KMS-11 (cell line): ENCODE measurements at regions not wholly inside any gene's neighbourhood (a gene's known extent, or its start where the extent isn't known, plus 50 kb on each side); places are given as distances from the start of the nearest gene placed in this dataset.
"Not testable (repeated sequence)": the region's sequence is repeated elsewhere in the genome, so short reads cannot be mapped to it uniquely, and the experiment has no call there.

Source experiments
- H2AFZ ChIP-seq: fragments of 200-600 bp; sonication (generic); 2 replicates; pipeline ENCODE4 v1.6.1; 2016; ENCODE audit warnings: antibody characterized with exemption, mixed run types, low read depth
- H3K27ac ChIP-seq: fragments of 200-600 bp; sonication (generic); 2 replicates; pipeline ENCODE4 v1.6.1; 2016; ENCODE audit warnings: mild to moderate bottlenecking, mixed run types
- H3K27me3 ChIP-seq: fragments of 200-600 bp; sonication (generic); 2 replicates; pipeline ENCODE4 v1.6.1; 2017; ENCODE audit warnings: mild to moderate bottlenecking, low read depth, mixed run types, moderate library complexity; ENCODE audit not compliant: insufficient read depth
- H3K36me3 ChIP-seq: fragments of 200-600 bp; sonication (generic); 2 replicates; pipeline ENCODE4 v1.6.1; 2017; ENCODE audit warnings: mild to moderate bottlenecking, mixed run types; ENCODE audit not compliant: insufficient read depth
- H3K4me1 ChIP-seq: fragments of 200-600 bp; sonication (generic); 2 replicates; pipeline ENCODE4 v1.6.1; 2016; ENCODE audit warnings: mild to moderate bottlenecking, low read depth, mixed run types; ENCODE audit not compliant: poor library complexity, severe bottlenecking
- H3K4me2 ChIP-seq: fragments of 200-600 bp; sonication (generic); 2 replicates; pipeline ENCODE4 v1.7.0; 2016; ENCODE audit warnings: mild to moderate bottlenecking, mixed run types
- H3K4me3 ChIP-seq: fragments of 200-600 bp; sonication (generic); IDR thresholded peaks from 2 replicates; pipeline ENCODE4 v1.6.1; 2017; ENCODE audit warnings: low read depth, low read length, mixed read lengths; ENCODE audit not compliant: insufficient read depth
- H3K79me2 ChIP-seq: fragments of 200-600 bp; sonication (generic); 2 replicates; pipeline ENCODE4 v1.6.1; 2016; ENCODE audit warnings: low read depth, mixed run types; ENCODE audit not compliant: insufficient read depth
- H3K9ac ChIP-seq: fragments of 200-600 bp; sonication (generic); 2 replicates; pipeline ENCODE4 v1.6.1; 2016; ENCODE audit warnings: mild to moderate bottlenecking, mixed run types
- H4K20me1 ChIP-seq: fragments of 200-600 bp; sonication (generic); 2 replicates; pipeline ENCODE4 v1.6.1; 2016; ENCODE audit warnings: mild to moderate bottlenecking, mixed run types; ENCODE audit not compliant: insufficient read depth
- TF ChIP-seq, protein P1 (sequence below): fragments of 200-600 bp; sonication (generic); conservative IDR thresholded peaks from 2 replicates; pipeline ENCODE4 v1.6.1; 2017; ENCODE audit warnings: low read depth, mild to moderate bottlenecking, antibody characterized with exemption, low read length, moderate library complexity, mixed read lengths

DNA sequence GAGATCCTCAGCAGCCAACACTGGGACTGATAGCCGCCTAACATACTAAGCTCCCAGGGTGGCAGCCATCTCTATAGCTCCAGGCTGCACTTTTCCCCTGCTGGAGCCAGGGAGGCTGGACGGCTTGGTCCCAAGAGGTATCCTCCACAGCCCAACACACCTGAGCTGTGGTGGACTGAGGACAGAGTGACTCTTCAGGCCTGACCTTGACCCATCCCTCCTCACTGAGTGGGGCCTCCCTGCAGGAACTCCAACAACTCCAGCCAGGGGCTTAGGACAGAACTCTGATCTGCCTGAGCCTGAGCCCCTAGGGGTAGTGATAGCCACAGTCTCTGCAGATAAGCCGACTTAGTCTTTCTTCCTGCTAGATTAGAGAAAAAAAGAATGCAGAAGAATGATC is 958.1 kb upstream of the PRR20A start:
- Histone ChIP-seq H3K27me3 (no peaks in the 10 kb centered on the region), H3K4me2 (no peak overlapping the region), H3K36me3 (no peaks in the 10 kb centered on the region), H2AFZ (no peak overlapping the region), H3K27ac (no peak overlapping the region), H3K79me2 (no peaks in the 10 kb centered on the region), H3K4me3 (no peak overlapping the region), H3K4me1 (no peaks in the 10 kb centered on the region), H4K20me1 (no peaks in the 10 kb centered on the region), H3K9ac (no peak overlapping the region)
- TF ChIP-seq, protein P1, sequence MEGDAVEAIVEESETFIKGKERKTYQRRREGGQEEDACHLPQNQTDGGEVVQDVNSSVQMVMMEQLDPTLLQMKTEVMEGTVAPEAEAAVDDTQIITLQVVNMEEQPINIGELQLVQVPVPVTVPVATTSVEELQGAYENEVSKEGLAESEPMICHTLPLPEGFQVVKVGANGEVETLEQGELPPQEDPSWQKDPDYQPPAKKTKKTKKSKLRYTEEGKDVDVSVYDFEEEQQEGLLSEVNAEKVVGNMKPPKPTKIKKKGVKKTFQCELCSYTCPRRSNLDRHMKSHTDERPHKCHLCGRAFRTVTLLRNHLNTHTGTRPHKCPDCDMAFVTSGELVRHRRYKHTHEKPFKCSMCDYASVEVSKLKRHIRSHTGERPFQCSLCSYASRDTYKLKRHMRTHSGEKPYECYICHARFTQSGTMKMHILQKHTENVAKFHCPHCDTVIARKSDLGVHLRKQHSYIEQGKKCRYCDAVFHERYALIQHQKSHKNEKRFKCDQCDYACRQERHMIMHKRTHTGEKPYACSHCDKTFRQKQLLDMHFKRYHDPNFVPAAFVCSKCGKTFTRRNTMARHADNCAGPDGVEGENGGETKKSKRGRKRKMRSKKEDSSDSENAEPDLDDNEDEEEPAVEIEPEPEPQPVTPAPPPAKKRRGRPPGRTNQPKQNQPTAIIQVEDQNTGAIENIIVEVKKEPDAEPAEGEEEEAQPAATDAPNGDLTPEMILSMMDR, result no peak

DNA sequence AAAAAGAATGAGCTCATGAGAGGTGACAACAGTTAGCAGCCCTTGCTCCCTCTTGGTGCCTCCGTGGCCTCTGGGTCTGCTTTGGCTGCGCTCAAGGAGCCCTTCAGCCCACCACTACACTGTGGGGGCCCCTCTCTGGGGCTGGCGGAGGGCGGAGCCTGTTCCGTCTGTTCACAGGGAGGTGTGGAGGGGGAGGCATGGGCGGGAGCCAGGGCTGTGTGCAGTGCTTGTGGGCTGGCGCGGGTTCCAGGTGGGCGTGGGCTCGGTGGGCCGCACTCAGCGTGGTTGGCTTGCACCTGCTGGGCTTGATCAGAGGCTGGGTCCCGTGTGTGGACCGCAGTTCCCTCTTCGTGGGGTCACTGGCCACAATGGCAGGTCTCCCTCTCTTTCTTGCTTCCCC is 953.4 kb upstream of the PRR20A start:
- Histone ChIP-seq H2AFZ (no peak overlapping the region), H3K9ac (no peak overlapping the region), H3K27ac (no peak overlapping the region), H3K27me3 (no peaks in the 10 kb centered on the region), H4K20me1 (no peaks in the 10 kb centered on the region), H3K4me1 (no peaks in the 10 kb centered on the region), H3K4me3 (no peak overlapping the region), H3K79me2 (no peaks in the 10 kb centered on the region), H3K4me2 (no peak overlapping the region), H3K36me3 (no peaks in the 10 kb centered on the region)
- TF ChIP-seq, protein P1, result no peak

DNA sequence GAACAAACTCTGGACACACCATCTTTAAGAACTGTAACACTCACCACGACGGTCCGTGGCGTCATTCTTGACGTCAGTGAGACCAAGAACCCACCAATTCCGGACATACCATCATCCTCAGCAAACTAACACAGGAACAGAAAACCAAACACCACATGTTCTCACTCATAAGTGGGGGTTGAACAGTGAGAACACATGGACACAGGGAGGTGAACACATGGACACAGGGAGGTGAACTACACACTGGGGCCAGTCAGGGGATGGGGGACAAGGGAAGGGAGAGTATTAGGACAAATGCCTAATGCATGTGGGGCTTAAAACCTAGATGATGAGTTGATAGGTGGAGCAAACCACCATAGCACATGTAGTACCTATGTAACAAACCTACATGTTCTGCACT is 952.1 kb upstream of the PRR20A start:
- not testable (repeated sequence) for H4K20me1 ChIP-seq, H3K4me3 ChIP-seq, H3K9ac ChIP-seq

DNA sequence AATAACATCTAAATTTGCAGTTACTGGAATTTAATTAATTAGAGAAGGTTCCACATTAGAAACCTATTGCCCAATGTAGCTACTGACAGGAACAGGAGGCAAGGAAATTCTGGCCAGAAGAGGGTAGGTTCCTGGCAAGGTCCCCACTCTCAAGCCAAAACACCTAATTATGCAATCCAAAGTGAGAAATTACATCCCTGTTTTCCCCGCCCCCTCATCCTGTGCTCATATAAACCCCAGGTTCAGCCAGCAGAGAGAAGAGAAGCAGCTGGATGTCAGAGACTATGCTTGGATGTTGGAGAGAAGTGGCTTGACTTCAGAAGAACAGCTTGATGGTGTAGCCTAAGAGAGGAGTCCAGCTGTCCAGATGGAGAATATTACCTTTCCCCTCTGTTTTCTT is 951.3 kb upstream of the PRR20A start:
- H3K27ac ChIP-seq, result no peak overlapping the region
- TF ChIP-seq, protein P1, result no peak
- H4K20me1 ChIP-seq, result no peaks in the 10 kb centered on the region
- H3K36me3 ChIP-seq, result no peaks in the 10 kb centered on the region
- H2AFZ ChIP-seq, result no peak overlapping the region
- H3K4me2 ChIP-seq, result no peak overlapping the region
- H3K9ac ChIP-seq, result no peak overlapping the region
- H3K27me3 ChIP-seq, result no peaks in the 10 kb centered on the region
- no peak overlapping the region for H3K4me3 ChIP-seq
- H3K4me1 ChIP-seq, result no peaks in the 10 kb centered on the region
- H3K79me2 ChIP-seq, result no peaks in the 10 kb centered on the region

More for the DNA sequence above, 952.1 kb upstream of the PRR20A start:
- not testable (repeated sequence) for H3K27me3 ChIP-seq, H2AFZ ChIP-seq, H3K4me2 ChIP-seq, H3K4me1 ChIP-seq, H3K79me2 ChIP-seq, H3K27ac ChIP-seq, H3K36me3 ChIP-seq

DNA sequence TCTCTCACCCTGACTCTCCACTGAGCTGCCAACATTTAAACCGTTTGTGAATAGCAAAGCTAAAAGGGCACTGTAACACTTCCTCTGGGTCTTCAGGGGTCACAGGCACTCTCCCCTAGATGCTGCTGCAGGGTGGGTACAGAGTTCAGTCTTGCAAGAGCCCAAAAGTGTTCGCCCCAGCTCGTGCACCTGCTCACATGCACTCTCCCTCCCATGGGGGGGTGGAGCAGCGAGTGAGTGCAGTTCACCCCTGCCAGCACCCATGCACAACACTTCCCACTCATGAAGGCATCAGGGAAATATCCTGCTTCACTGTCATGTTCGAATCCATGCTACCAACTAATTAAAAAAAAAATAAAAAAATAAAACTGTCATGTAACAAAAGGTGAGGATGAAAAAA is 950.7 kb upstream of the PRR20A start:
- Histone ChIP-seq H3K79me2 (no peaks in the 10 kb centered on the region), H3K4me3 (no peak overlapping the region), H4K20me1 (no peaks in the 10 kb centered on the region), H3K27me3 (no peaks in the 10 kb centered on the region), H3K9ac (no peak overlapping the region), H3K27ac (no peak overlapping the region), H2AFZ (no peak overlapping the region), H3K36me3 (no peaks in the 10 kb centered on the region), H3K4me1 (no peaks in the 10 kb centered on the region), H3K4me2 (no peak overlapping the region)
- TF ChIP-seq, protein P1, result no peak
